IPS DF 6.9 (cell line): ENCODE measurements at regions not wholly inside any gene's neighbourhood (a gene's known extent, or its start where the extent isn't known, plus 50 kb on each side); places are given as distances from the start of the nearest gene placed in this dataset.

ENCODE experiments used
- DNase-seq: peaks from one replicate; pipeline ENCODE4 v3.0.0-alpha.2; 2013; ENCODE audit warnings: low read depth, low spot score
- H3K27ac ChIP-seq: one replicate; pipeline ENCODE4 v1.5.1; 2013; ENCODE audit warnings: low read length, control low read depth
- H3K27me3 ChIP-seq: 2 replicates; pipeline ENCODE4 v1.6.1; 2013; ENCODE audit warnings: mild to moderate bottlenecking, low read length; ENCODE audit not compliant: control insufficient read depth, insufficient read depth
- H3K36me3 ChIP-seq: 2 replicates; pipeline ENCODE4 v1.6.1; 2013; ENCODE audit warnings: low read length; ENCODE audit not compliant: control insufficient read depth, insufficient read depth
- H3K4me1 ChIP-seq: 2 replicates; pipeline ENCODE4 v1.6.1; 2013; ENCODE audit warnings: low read length; ENCODE audit not compliant: control insufficient read depth, insufficient read depth
- H3K4me3 ChIP-seq: 2 replicates; pipeline ENCODE4 v1.5.1; 2013; ENCODE audit warnings: mild to moderate bottlenecking, low read length
- H3K9me3 ChIP-seq: 2 replicates; pipeline ENCODE4 v1.6.1; 2013; ENCODE audit warnings: low read length, inconsistent platforms; ENCODE audit not compliant: control insufficient read depth, insufficient read depth
- WGBS: extraction: QIAGEN DNeasy Blood & Tissue Kit; methylation state at CpG from one replicate; pipeline ENCODE4 v1.1.7; 2013; ENCODE audit warnings: mixed read lengths, missing lambda C conversion rate; ENCODE audit not compliant: insufficient read length, insufficient coverage; 5-methylcytosine and 5-hydroxymethylcytosine counted together

- Histone ChIP-seq H3K27ac (no peak overlapping the region), H3K9me3 (no peaks in the 10 kb centered on the region), H3K27me3 (no peaks in the 10 kb centered on the region), H3K4me1 (no peaks in the 10 kb centered on the region), H3K36me3 (no peaks in the 10 kb centered on the region), H3K4me3 (no peak overlapping the region)
- DNase-seq, result no peak
These were observed 80.2 kb upstream of the MYCN start for GRCh38 chr2:15860051-15860663.

DNA sequence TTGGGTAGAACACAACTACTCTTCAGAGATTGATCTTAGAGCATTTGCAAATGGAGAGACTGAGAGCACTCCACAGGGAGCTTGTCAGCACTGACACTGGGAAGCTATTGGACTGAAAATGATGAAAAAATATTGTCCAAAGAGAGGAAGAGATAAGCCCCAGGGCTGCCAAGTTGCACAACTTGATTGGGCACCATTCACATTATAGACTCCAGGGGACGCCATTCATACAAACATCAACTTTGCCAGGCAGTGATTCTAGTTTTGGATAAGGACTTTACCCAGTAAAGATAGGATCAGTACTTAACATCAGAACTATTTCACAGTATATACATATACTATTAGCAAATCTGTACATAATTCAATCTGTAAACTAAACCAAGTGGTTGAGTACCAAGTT lies 79.6 kb upstream of the MYCN start:
- WGBS, result no CpG with 5 or more reads among the region's 1 CpG
- no peaks in the 10 kb centered on the region for H3K36me3 ChIP-seq
- no peaks in the 10 kb centered on the region for H3K9me3 ChIP-seq
- no peak for DNase-seq
- H3K4me3 ChIP-seq, result no peak overlapping the region
- H3K4me1 ChIP-seq, result no peaks in the 10 kb centered on the region
- H3K27me3 ChIP-seq, result no peaks in the 10 kb centered on the region
- H3K27ac ChIP-seq, result no peak overlapping the region

DNA sequence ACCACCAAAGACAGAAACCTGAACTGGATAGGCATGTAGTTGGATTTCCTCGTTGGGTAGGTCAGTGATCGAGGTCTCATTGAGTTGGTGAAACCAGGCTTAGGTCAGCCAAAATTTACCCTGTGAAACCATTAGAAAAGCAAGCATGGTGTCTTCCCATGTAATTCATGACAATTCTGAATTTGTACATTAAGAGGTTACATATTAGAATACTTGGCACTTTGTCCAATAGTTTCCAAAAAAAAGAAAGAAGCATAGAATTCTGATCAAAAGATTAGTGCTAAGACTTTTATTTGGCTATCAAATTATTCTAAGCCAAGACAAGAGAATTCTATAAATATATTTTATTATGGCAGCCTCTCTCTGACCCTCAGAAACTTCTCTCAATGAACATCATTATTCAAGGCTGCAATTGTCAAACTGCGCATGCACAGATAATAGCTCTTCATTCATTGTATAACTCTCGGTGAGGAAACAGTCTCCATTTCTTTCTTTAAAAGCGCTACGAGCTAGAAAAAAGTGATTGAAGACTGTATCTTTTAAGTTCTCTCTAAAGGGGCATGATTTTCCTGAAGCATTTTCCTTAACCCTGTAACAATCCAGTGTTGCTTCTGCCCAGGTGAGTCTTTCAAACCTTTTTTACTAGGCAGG lies 79.1 kb upstream of the MYCN start:
- no peak overlapping the region for H3K27ac ChIP-seq
- no peaks in the 10 kb centered on the region for H3K27me3 ChIP-seq
- H3K4me1 ChIP-seq, result no peaks in the 10 kb centered on the region
- no peaks in the 10 kb centered on the region for H3K9me3 ChIP-seq
- no CpG with 5 or more reads among the region's 6 CpGs for WGBS
- no peaks in the 10 kb centered on the region for H3K36me3 ChIP-seq
- no peak for DNase-seq
- no peak overlapping the region for H3K4me3 ChIP-seq

DNA sequence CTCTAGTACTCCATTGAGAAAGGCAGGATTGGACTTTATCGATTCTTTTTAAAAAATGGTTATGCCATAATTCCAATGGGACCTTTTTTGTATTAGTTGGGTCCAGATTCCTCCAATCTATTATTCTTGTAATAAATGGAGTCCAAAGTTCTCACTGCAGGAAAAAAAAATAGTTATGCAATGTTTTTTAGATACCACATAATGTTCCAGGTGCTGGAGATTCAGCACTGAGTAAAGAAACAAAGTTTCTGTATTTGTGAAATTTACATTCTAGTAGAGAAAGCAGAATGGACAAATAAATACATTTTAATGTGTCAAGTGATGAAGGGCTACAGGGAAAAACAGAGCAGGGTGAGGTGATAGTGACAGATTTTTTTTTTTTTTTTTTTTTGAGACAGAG lies 78.5 kb upstream of the MYCN start:
- Histone ChIP-seq H3K4me3 (no peak overlapping the region), H3K27me3 (no peaks in the 10 kb centered on the region), H3K9me3 (no peaks in the 10 kb centered on the region), H3K4me1 (no peaks in the 10 kb centered on the region), H3K27ac (no peak overlapping the region), H3K36me3 (no peaks in the 10 kb centered on the region)
- WGBS, result no CpG with 5 or more reads among the region's 1 CpG
- DNase-seq, result no peak

- no peak overlapping the region for H3K4me3 ChIP-seq
- WGBS, result no CpG with 5 or more reads among the region's 2 CpGs
- DNase-seq, result no peak
- no peaks in the 10 kb centered on the region for H3K27me3 ChIP-seq
- H3K27ac ChIP-seq, result no peak overlapping the region
- no peaks in the 10 kb centered on the region for H3K9me3 ChIP-seq
- no peaks in the 10 kb centered on the region for H3K4me1 ChIP-seq
- no peaks in the 10 kb centered on the region for H3K36me3 ChIP-seq
These were observed 77.3 kb upstream of the MYCN start for GRCh38 chr2:15863089-15863488.

DNA sequence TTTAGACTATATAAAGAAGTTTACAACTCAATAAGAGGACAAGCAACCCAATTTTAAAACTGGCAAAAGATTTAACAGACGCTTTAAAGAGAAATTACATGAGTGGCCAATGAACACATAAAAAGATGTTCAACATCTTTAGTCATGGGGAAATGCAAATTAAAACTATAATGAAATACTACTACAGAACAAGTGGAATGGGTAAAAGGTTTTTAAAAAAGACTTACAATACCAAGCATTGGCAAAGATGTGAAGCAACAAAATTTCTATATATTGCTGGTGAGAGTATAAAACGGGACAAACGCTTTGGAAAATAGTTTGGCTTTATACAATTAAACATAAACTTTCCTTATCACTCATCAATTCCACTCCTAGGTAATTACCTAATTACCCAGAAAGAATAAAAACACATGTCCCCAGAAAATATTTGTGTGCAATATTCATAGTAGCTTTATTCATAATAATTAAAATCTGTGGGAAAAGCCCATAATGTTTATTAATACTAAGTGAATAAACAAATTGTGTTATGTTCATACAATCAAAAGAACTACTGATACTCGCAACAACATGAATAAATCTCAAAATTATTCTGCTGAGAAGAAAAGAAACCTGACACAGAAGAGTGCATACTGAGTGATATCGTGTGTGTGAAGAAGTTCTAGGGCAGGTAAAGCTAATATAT lies 76.7 kb upstream of the MYCN start:
- H3K9me3 ChIP-seq, result no peaks in the 10 kb centered on the region
- no peaks in the 10 kb centered on the region for H3K27me3 ChIP-seq
- no peak overlapping the region for H3K4me3 ChIP-seq
- no peaks in the 10 kb centered on the region for H3K36me3 ChIP-seq
- DNase-seq, result no peak
- H3K27ac ChIP-seq, result no peak overlapping the region
- no CpG with 5 or more reads among the region's 5 CpGs for WGBS
- H3K4me1 ChIP-seq, result no peaks in the 10 kb centered on the region

- no peaks in the 10 kb centered on the region for H3K4me1 ChIP-seq
- WGBS, result no CpG with 5 or more reads among the region's 3 CpGs
- DNase-seq, result no peak
- H3K27ac ChIP-seq, result no peak overlapping the region
- H3K27me3 ChIP-seq, result no peaks in the 10 kb centered on the region
- H3K36me3 ChIP-seq, result no peaks in the 10 kb centered on the region
- no peak overlapping the region for H3K4me3 ChIP-seq
- no peaks in the 10 kb centered on the region for H3K9me3 ChIP-seq
These were observed 76.1 kb upstream of the MYCN start for GRCh38 chr2:15864176-15864769.

DNA sequence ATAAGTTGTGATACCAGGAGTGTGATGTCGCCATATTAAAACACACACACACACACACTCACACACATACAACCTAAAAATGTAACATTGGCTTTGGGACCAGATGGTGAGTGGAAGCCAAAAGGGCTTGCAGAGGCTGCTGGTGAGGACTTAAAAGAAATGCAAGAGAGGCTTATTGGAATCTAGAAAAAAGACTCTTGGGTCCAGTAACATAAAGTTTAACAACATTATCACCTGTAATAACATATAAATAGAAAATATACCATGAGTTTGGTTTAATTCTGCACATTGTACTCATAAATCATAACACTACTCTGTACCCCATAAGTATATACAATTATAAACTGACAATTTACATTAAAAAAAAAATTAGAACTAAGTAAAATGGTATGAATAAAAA lies 74.4 kb upstream of the MYCN start:
- WGBS, result no CpG with 5 or more reads among the region's 1 CpG
- DNase-seq, result no peak
- Histone ChIP-seq H3K4me3 (no peak overlapping the region), H3K4me1 (no peaks in the 10 kb centered on the region), H3K9me3 (no peaks in the 10 kb centered on the region), H3K36me3 (no peaks in the 10 kb centered on the region), H3K27me3 (no peaks in the 10 kb centered on the region), H3K27ac (no peak overlapping the region)

GRCh38 chr2:15866563-15867193 lies 73.7 kb upstream of the MYCN start:
- no peaks in the 10 kb centered on the region for H3K9me3 ChIP-seq
- no peaks in the 10 kb centered on the region for H3K27me3 ChIP-seq
- WGBS, result no CpG with 5 or more reads among the region's 3 CpGs
- H3K4me3 ChIP-seq, result no peak overlapping the region
- no peak for DNase-seq
- no peaks in the 10 kb centered on the region for H3K36me3 ChIP-seq
- no peaks in the 10 kb centered on the region for H3K4me1 ChIP-seq
- H3K27ac ChIP-seq, result no peak overlapping the region
